SK-N-MC (cell line): ENCODE measurements at regions not wholly inside any gene's neighbourhood (a gene's known extent, or its start where the extent isn't known, plus 50 kb on each side); places are given as distances from the start of the nearest gene placed in this dataset.

ENCODE experiments used
- EZH2 ChIP-seq: fragments of 200-600 bp; sonication (generic); IDR thresholded peaks from one replicate; pipeline ENCODE4 v1.6.1; 2017; ENCODE audit warnings: antibody characterized with exemption
- POLR2AphosphoS5 ChIP-seq: IDR thresholded peaks from 2 replicates; pipeline ENCODE4 v1.6.1; 2012; ENCODE audit warnings: mild to moderate bottlenecking, low read depth, low read length, borderline replicate concordance

DNA sequence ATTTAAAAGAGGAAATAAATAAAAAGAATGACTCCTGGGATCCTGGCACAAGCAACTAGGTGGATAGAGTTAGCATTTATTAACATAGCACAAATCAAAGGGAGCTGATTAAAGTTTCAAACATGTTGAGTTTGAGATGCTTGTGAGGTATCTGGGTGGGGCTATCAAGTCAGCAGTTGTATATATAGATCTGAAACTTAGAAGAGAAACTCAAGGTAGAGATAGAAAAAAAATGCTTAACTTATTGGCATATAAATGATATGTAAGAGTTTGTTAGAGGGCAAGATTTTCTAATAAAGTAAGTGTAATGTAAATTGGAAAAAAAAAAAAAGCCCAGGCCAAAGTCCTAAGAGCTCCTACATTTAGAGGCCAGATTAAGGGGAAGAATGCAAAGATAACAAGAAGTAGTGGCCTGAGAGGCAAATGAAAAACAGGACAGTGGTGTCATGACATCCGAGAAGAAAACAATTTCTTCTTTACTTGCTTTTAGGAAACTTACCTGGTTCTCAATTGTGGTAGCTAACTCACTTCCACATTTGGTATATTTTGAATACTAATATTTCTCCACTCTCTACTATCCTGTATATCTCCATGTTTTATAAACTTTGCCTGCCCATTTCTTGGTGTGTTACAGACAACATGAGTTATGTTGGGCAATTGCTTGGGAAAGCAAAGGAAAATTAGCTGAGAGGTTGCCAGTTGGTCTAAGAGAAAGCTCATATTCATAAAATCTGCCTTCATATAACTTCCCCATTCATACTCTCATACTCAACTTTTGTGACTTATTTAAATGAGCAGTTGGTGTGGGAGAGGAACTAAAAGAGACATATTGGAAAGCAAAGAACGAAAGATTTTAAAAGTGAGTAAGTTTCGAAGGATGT lies 169.2 kb downstream of the PARM1 start:
- TF ChIP-seq POLR2AphosphoS5, result no peak
- TF ChIP-seq EZH2, result no peak
